Fibroblast of the aortic adventitia (primary cell): ENCODE measurements at regions not wholly inside any gene's neighbourhood (a gene's known extent, or its start where the extent isn't known, plus 50 kb on each side); places are given as distances from the start of the nearest gene placed in this dataset.
"Not testable (repeated sequence)": the region's sequence is repeated elsewhere in the genome, so short reads cannot be mapped to it uniquely, and the experiment has no call there.

Experiments
- DNase-seq: peaks from one replicate; pipeline ENCODE4 v3.0.0-alpha.2; 2010; ENCODE audit warnings: low read depth
- H3K4me3 ChIP-seq: 2 replicates; pipeline ENCODE4 v1.5.1; 2011; ENCODE audit warnings: low read depth, mild to moderate bottlenecking, control low read depth, low read length, moderate library complexity
- TF ChIP-seq, protein P1 (sequence below): IDR thresholded peaks from 2 replicates; pipeline ENCODE4 v1.5.1; 2011; ENCODE audit warnings: mild to moderate bottlenecking, low read length, control low read depth, inconsistent platforms; ENCODE audit not compliant: insufficient read depth

DNA sequence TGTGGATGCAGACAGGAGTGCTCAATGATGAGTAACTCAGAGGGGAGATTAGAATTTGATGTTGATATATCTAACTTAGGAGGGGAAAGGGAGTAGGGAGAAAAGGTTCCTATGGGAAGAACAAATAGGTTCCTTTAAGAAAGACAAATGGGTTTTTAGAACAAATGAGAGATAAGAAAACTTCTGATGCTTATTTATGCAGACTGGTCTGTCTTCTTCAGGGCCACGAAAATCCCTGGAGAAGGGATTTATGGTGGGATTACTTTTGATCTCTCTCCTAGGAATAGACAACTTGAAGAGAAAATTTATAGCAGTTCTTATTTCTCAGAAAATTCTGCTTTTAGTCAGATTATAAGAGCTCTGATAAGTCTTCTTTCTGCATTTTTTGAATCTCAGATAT is 99.0 kb upstream of the DDHD1 start:
- no peak overlapping the region for H3K4me3 ChIP-seq
- TF ChIP-seq, protein P1, sequence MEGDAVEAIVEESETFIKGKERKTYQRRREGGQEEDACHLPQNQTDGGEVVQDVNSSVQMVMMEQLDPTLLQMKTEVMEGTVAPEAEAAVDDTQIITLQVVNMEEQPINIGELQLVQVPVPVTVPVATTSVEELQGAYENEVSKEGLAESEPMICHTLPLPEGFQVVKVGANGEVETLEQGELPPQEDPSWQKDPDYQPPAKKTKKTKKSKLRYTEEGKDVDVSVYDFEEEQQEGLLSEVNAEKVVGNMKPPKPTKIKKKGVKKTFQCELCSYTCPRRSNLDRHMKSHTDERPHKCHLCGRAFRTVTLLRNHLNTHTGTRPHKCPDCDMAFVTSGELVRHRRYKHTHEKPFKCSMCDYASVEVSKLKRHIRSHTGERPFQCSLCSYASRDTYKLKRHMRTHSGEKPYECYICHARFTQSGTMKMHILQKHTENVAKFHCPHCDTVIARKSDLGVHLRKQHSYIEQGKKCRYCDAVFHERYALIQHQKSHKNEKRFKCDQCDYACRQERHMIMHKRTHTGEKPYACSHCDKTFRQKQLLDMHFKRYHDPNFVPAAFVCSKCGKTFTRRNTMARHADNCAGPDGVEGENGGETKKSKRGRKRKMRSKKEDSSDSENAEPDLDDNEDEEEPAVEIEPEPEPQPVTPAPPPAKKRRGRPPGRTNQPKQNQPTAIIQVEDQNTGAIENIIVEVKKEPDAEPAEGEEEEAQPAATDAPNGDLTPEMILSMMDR = no peak
- DNase-seq = no peak

- H3K4me3 ChIP-seq = no peak overlapping the region
- peak; percentile 36 for DNase-seq
- TF ChIP-seq, protein P1 = no peak
Observed at GRCh38 chr14:53249059-53249458, 95.9 kb upstream of the DDHD1 start.

GRCh38 chr14:53247596-53248370 is 94.7 kb upstream of the DDHD1 start:
- DNase-seq = no peak
- TF ChIP-seq, protein P1 = no peak
- H3K4me3 ChIP-seq = no peak overlapping the region

GRCh38 chr14:53242898-53243297 is 89.8 kb upstream of the DDHD1 start:
- H3K4me3 ChIP-seq, DNase-seq: not testable (repeated sequence)

GRCh38 chr14:53237488-53237887 is 84.4 kb upstream of the DDHD1 start:
- no peak overlapping the region for H3K4me3 ChIP-seq
- TF ChIP-seq, protein P1 = no peak

GRCh38 chr14:53236708-53237107 is 83.6 kb upstream of the DDHD1 start:
- DNase-seq = no peak
- TF ChIP-seq, protein P1 = no peak
- H3K4me3 ChIP-seq = no peak overlapping the region

More at GRCh38 chr14:53237488-53237887, 84.4 kb upstream of the DDHD1 start:
- DNase-seq = no peak

- H3K4me3 ChIP-seq = no peak overlapping the region
- no peak for DNase-seq
- TF ChIP-seq, protein P1 = no peak
Observed at GRCh38 chr14:53231171-53231570, 78.0 kb upstream of the DDHD1 start.
